T-helper 2 cell treated with Interferon-gamma antibody and Interleukin-4, amounts not matched to agents 100 ng/mL and 5 ng/mL, for 36 hours (primary cell): ENCODE measurements at regions not wholly inside any gene's neighbourhood (a gene's known extent, or its start where the extent isn't known, plus 50 kb on each side); places are given as distances from the start of the nearest gene placed in this dataset.

ENCODE experiments used
- intact Hi-C: fragments of 100-400 bp; cut with micrococcal nuclease; formaldehyde crosslinking; loops from one replicate; pipeline ENCODE4 v1.15.1; 2023

- intact Hi-C loops, result no loop called here
Observed at GRCh38 chr4:74610491-74610890, 165.6 kb downstream of the AREG start.

- intact Hi-C loops, result no loop called here
Observed at GRCh38 chr4:74612837-74613236, 167.9 kb downstream of the AREG start.

- intact Hi-C loops, result no loop called here
Observed at GRCh38 chr4:74613266-74613665, 168.3 kb downstream of the AREG start.

- intact Hi-C loops, result no loop called here
Observed at GRCh38 chr4:74615411-74615810, 170.5 kb downstream of the AREG start.

- intact Hi-C loops, result no loop called here
Observed at GRCh38 chr4:74618166-74618565, 173.2 kb downstream of the AREG start.

GRCh38 chr4:74618659-74619058 lies 173.7 kb downstream of the AREG start:
- intact Hi-C loops, result no loop called here

GRCh38 chr4:74619931-74620702 lies 174.2 kb downstream of the BTC start:
- intact Hi-C loops, result loop anchor here (10.0 kb wide), 1 partner anchor 75 kb away; no protein-coding TSS in a partner anchor

- intact Hi-C loops, result loop anchor here (10.0 kb wide), 1 partner anchor 77 kb away; no protein-coding TSS in a partner anchor
Observed at GRCh38 chr4:74621616-74622015, 172.7 kb downstream of the BTC start.

GRCh38 chr4:74623041-74623440 lies 171.3 kb downstream of the BTC start:
- intact Hi-C loops, result loop anchor here (10.0 kb wide), 1 partner anchor 78 kb away; no protein-coding TSS in a partner anchor

- intact Hi-C loops, result loop anchor here (2.0 to 10.0 kb wide), 3 partner anchors 80 to 304 kb away; no protein-coding TSS in a partner anchor
Observed at GRCh38 chr4:74624351-74625151, 169.8 kb downstream of the BTC start.

- intact Hi-C loops, result loop anchor here (2.0 to 10.0 kb wide), 3 partner anchors 81 to 305 kb away; no protein-coding TSS in a partner anchor
Observed at GRCh38 chr4:74625981-74626380, 168.3 kb downstream of the BTC start.

GRCh38 chr4:74627093-74627492 lies 167.2 kb downstream of the BTC start:
- intact Hi-C loops, result loop anchor here (10.0 kb wide), 1 partner anchor 82 kb away; no protein-coding TSS in a partner anchor

GRCh38 chr4:74627504-74627903 lies 166.8 kb downstream of the BTC start:
- intact Hi-C loops, result loop anchor here (10.0 kb wide), 1 partner anchor 83 kb away; no protein-coding TSS in a partner anchor

- intact Hi-C loops, result loop anchor here (10.0 kb wide), 1 partner anchor 84 kb away; no protein-coding TSS in a partner anchor
Observed at GRCh38 chr4:74628852-74629620, 165.3 kb downstream of the BTC start.

- intact Hi-C loops, result no loop called here
Observed at GRCh38 chr4:74630551-74630950, 163.8 kb downstream of the BTC start.

- intact Hi-C loops, result no loop called here
Observed at GRCh38 chr4:74631338-74631737, 163.0 kb downstream of the BTC start.

- intact Hi-C loops, result no loop called here
Observed at GRCh38 chr4:74631988-74632387, 162.3 kb downstream of the BTC start.

- intact Hi-C loops, result no loop called here
Observed at GRCh38 chr4:74632634-74633033, 161.7 kb downstream of the BTC start.

- intact Hi-C loops, result no loop called here
Observed at GRCh38 chr4:74635074-74635473, 159.2 kb downstream of the BTC start.

GRCh38 chr4:74635490-74636123 lies 158.7 kb downstream of the BTC start:
- intact Hi-C loops, result no loop called here

- intact Hi-C loops, result no loop called here
Observed at GRCh38 chr4:74638001-74638400, 156.3 kb downstream of the BTC start.
